ENCODE measurements at regions not wholly inside any gene's neighbourhood (a gene's known extent, or its start where the extent isn't known, plus 50 kb on each side); places are given as distances from the start of the nearest gene placed in this dataset.
A peak's percentile ranks its signal among the peaks of the same experiment; 100 is the strongest.

GRCh38 chrX:140099221-140099620 is 133.9 kb upstream of the CXorf66 start:
- no peak overlapping the region for H3K27ac ChIP-seq (ENCODE audit: low read depth, low read length, poor library complexity, severe bottlenecking)
- TF ChIP-seq CTCF (conservative IDR thresholded peaks at IDR 0.05; ENCODE audit: low read depth, low read length) (no peak), EZH2 (IDR thresholded peaks at IDR 0.05; ENCODE audit: borderline replicate concordance, low read depth, low read length, poor library complexity, severe bottlenecking) (no peak)
- no peaks in the 10 kb centered on the region for H3K9me3 ChIP-seq (ENCODE audit: low read depth, low read length, poor library complexity, severe bottlenecking)
- no peaks in the 10 kb centered on the region for H3K27me3 ChIP-seq (replicated peaks; ENCODE audit: insufficient read depth, low read depth, low read length, poor library complexity)
- ChIA-PET CTCF (no interaction called here), POLR2A (ENCODE audit: low non-redundant PET) (no interaction called here)
- no peak overlapping the region for H3K4me3 ChIP-seq (ENCODE audit: low read depth, low read length, poor library complexity, severe bottlenecking)
- intact Hi-C loops (cut with micrococcal nuclease; ENCODE audit: unreplicated experiment) = no loop called here
- no peaks in the 10 kb centered on the region for H3K4me1 ChIP-seq (ENCODE audit: insufficient read depth, low read length, poor library complexity, severe bottlenecking)
- BruUV-seq (replicated peaks) = no TSS peak
- DNase-seq (ENCODE audit: low spot score) = no peak
- H3K36me3 ChIP-seq (ENCODE audit: insufficient read depth, low read length, poor library complexity, severe bottlenecking) = no peaks in the 10 kb centered on the region

- intact Hi-C loops (cut with micrococcal nuclease; ENCODE audit: unreplicated experiment) = no loop called here
- Histone ChIP-seq H3K27ac (ENCODE audit: low read depth, low read length, poor library complexity, severe bottlenecking) (no peak overlapping the region), H3K4me1 (ENCODE audit: insufficient read depth, low read length, poor library complexity, severe bottlenecking) (no peaks in the 10 kb centered on the region), H3K27me3 (replicated peaks; ENCODE audit: insufficient read depth, low read depth, low read length, poor library complexity) (peaks cover 38% of the 10 kb centered on the region), H3K36me3 (ENCODE audit: insufficient read depth, low read length, poor library complexity, severe bottlenecking) (no peaks in the 10 kb centered on the region), H3K4me3 (ENCODE audit: low read depth, low read length, poor library complexity, severe bottlenecking) (peak overlapping the region; percentile 40), H3K9me3 (ENCODE audit: low read depth, low read length, poor library complexity, severe bottlenecking) (no peaks in the 10 kb centered on the region)
- DNase-seq (ENCODE audit: low spot score) = no peak
- CTCF ChIA-PET = no interaction called here
- no TSS peak for BruUV-seq (replicated peaks)
- TF ChIP-seq EZH2 (IDR thresholded peaks at IDR 0.05; ENCODE audit: borderline replicate concordance, low read depth, low read length, poor library complexity, severe bottlenecking) (no peak), CTCF (conservative IDR thresholded peaks at IDR 0.05; ENCODE audit: low read depth, low read length) (no peak)
- POLR2A ChIA-PET (ENCODE audit: low non-redundant PET) = no interaction called here
Measured at GRCh38 chrX:140092121-140092520, 126.8 kb upstream of the CXorf66 start.

- BruUV-seq (replicated peaks) = no TSS peak
- no peak overlapping the region for H3K27ac ChIP-seq (ENCODE audit: low read depth, low read length, poor library complexity, severe bottlenecking)
- H3K4me3 ChIP-seq (ENCODE audit: low read depth, low read length, poor library complexity, severe bottlenecking) = peak overlapping the region; percentile 40
- H3K4me1 ChIP-seq (ENCODE audit: insufficient read depth, low read length, poor library complexity, severe bottlenecking) = no peaks in the 10 kb centered on the region
- H3K27me3 ChIP-seq (replicated peaks; ENCODE audit: insufficient read depth, low read depth, low read length, poor library complexity) = peaks cover 38% of the 10 kb centered on the region
- H3K36me3 ChIP-seq (ENCODE audit: insufficient read depth, low read length, poor library complexity, severe bottlenecking) = no peaks in the 10 kb centered on the region
- peak; percentile 23 for DNase-seq (ENCODE audit: low spot score)
- ChIA-PET CTCF (no interaction called here), POLR2A (ENCODE audit: low non-redundant PET) (no interaction called here)
- H3K9me3 ChIP-seq (ENCODE audit: low read depth, low read length, poor library complexity, severe bottlenecking) = no peaks in the 10 kb centered on the region
- TF ChIP-seq CTCF (conservative IDR thresholded peaks at IDR 0.05; ENCODE audit: low read depth, low read length) = no peak
- TF ChIP-seq EZH2 (IDR thresholded peaks at IDR 0.05; ENCODE audit: borderline replicate concordance, low read depth, low read length, poor library complexity, severe bottlenecking) = no peak
- intact Hi-C loops (cut with micrococcal nuclease; ENCODE audit: unreplicated experiment) = no loop called here
Measured at GRCh38 chrX:140091125-140091886, 126.0 kb upstream of the CXorf66 start.
